ENCODE measurements at regions not wholly inside any gene's neighbourhood (a gene's known extent, or its start where the extent isn't known, plus 50 kb on each side); places are given as distances from the start of the nearest gene placed in this dataset.

- TF ChIP-seq, protein P1, sequence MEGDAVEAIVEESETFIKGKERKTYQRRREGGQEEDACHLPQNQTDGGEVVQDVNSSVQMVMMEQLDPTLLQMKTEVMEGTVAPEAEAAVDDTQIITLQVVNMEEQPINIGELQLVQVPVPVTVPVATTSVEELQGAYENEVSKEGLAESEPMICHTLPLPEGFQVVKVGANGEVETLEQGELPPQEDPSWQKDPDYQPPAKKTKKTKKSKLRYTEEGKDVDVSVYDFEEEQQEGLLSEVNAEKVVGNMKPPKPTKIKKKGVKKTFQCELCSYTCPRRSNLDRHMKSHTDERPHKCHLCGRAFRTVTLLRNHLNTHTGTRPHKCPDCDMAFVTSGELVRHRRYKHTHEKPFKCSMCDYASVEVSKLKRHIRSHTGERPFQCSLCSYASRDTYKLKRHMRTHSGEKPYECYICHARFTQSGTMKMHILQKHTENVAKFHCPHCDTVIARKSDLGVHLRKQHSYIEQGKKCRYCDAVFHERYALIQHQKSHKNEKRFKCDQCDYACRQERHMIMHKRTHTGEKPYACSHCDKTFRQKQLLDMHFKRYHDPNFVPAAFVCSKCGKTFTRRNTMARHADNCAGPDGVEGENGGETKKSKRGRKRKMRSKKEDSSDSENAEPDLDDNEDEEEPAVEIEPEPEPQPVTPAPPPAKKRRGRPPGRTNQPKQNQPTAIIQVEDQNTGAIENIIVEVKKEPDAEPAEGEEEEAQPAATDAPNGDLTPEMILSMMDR (conservative IDR thresholded peaks at IDR 0.05; ENCODE audit: low read depth, low read length) = no peak
- TF ChIP-seq, protein P2, sequence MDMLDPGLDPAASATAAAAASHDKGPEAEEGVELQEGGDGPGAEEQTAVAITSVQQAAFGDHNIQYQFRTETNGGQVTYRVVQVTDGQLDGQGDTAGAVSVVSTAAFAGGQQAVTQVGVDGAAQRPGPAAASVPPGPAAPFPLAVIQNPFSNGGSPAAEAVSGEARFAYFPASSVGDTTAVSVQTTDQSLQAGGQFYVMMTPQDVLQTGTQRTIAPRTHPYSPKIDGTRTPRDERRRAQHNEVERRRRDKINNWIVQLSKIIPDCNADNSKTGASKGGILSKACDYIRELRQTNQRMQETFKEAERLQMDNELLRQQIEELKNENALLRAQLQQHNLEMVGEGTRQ (IDR thresholded peaks at IDR 0.05; ENCODE audit: low read depth, low read length) = no peak
- TF ChIP-seq CEBPB (IDR thresholded peaks at IDR 0.05; ENCODE audit: low read depth, low read length) = no peak
- TF ChIP-seq POLR2A (IDR thresholded peaks at IDR 0.05; ENCODE audit: low read depth, low read length) = no peak
Observed at GRCh38 chr12:46650688-46651087, 175.1 kb downstream of the SLC38A4 start.

Data from IMR-90 (cell line).